K562 (cell line): ENCODE measurements at regions not wholly inside any gene's neighbourhood (a gene's known extent, or its start where the extent isn't known, plus 50 kb on each side); places are given as distances from the start of the nearest gene placed in this dataset.

Source experiments
- ATAC-seq: fragments of 200-7000 bp; cut with Tn5 transposase; 3 replicates; pipeline ENCODE4 v1.9.1; 2020; ENCODE audit warnings: moderate library complexity
- BruUV-seq: library from RNA; stranded (reverse); fragments of 400-500 nt; replicated peaks from 2 replicates; lab custom pipeline; 2021; lab: Mats Ljungman, UMichigan
- CTCF ChIA-PET: fragments of 300-600 bp; formaldehyde crosslinking; extraction: SDS; loops from one replicate; lab custom pipeline; 2021; ENCODE audit warnings: low intra/inter-chr PET ratio; lab: Yijun Ruan, JAX
- POLR2A ChIA-PET: fragments of 300-600, 350-650 bp; sonication (Branson Sonifier 250); formaldehyde crosslinking; extraction: SDS; loops from one replicate; lab custom pipeline; 2021; ENCODE audit warnings: antibody characterized with exemption, inconsistent platforms; lab: Yijun Ruan, JAX
- DNase-seq, 4 experiments: peaks; one replicate each; pipeline versions ENCODE4 v3.0.0 to v3.0.0-alpha.2; 2011 to 2018; ENCODE audit warnings: low spot score in 3 of 4, mixed read lengths in 3 of 4; ENCODE audit errors: extremely low read depth in 1 of 4
- FAIRE-seq: peaks from 2 replicates; lab custom pipeline; 2011; peaks lifted over from hg19 to GRCh38; lab: Jason Lieb, UNC
- H2AFZ ChIP-seq: 2 replicates; pipeline ENCODE4 v1.6.0; 2011; ENCODE audit warnings: low read depth, low read length, control low read depth, inconsistent platforms
- H3K27ac ChIP-seq: fragments of 200-600 bp; 3 replicates; pipeline ENCODE4 v1.8.0; 2011; ENCODE audit warnings: low read depth, mild to moderate bottlenecking, control low read depth, inconsistent platforms, low read length, moderate library complexity, mixed read lengths; ENCODE audit errors: extremely low read depth
- H3K27me3 ChIP-seq, 2 experiments: fragments of 300-600 bp in 1 of 2; 2 replicates in 1 of 2; 3 replicates in 1 of 2; pipeline versions ENCODE4 v1.6.0 to v1.8.0; 2011; ENCODE audit warnings: inconsistent platforms in 2 of 2, low read length in 2 of 2, mild to moderate bottlenecking in 1 of 2, mixed read lengths in 1 of 2, moderate library complexity in 1 of 2; ENCODE audit not compliant: control insufficient read depth in 2 of 2, insufficient read depth in 2 of 2
- H3K36me3 ChIP-seq: fragments of 300-600 bp; 3 replicates; pipeline ENCODE4 v1.8.0; 2011; ENCODE audit warnings: mild to moderate bottlenecking, low read length, inconsistent platforms; ENCODE audit not compliant: control insufficient read depth, insufficient read depth
- H3K4me1 ChIP-seq, 2 experiments: fragments of 200-600 bp in 1 of 2; replicated peaks in 1 of 2; 2 replicates in 1 of 2; 3 replicates in 1 of 2; pipeline versions ENCODE4 v1.5.1 to v1.8.0; 2011; ENCODE audit warnings: inconsistent platforms in 2 of 2, low read length in 2 of 2, mild to moderate bottlenecking in 1 of 2, mixed read lengths in 1 of 2, moderate library complexity in 1 of 2; ENCODE audit not compliant: control insufficient read depth in 2 of 2, insufficient read depth in 2 of 2
- H3K4me2 ChIP-seq: 2 replicates; pipeline ENCODE4 v1.6.1; 2011; ENCODE audit warnings: low read length, control low read depth, inconsistent platforms, mixed read lengths; ENCODE audit not compliant: insufficient read depth
- H3K4me3 ChIP-seq: fragments of 200-600 bp; sonication (generic), shearing (Covaris generic); 2 replicates; pipeline ENCODE4 v1.5.1; 2016; ENCODE audit warnings: control low read depth, inconsistent platforms
- H3K79me2 ChIP-seq: fragments of 200-600 bp; 3 replicates; pipeline ENCODE4 v1.8.0; 2011; ENCODE audit warnings: low read length, inconsistent platforms; ENCODE audit not compliant: control insufficient read depth, insufficient read depth
- H3K9ac ChIP-seq, 2 experiments: 2 replicates each; pipeline versions ENCODE4 v1.6.0 to v1.6.1; 2011; ENCODE audit warnings: low read depth in 2 of 2, low read length in 2 of 2, control low read depth in 1 of 2, inconsistent platforms in 1 of 2, mild to moderate bottlenecking in 1 of 2, mixed read lengths in 1 of 2; ENCODE audit not compliant: insufficient read depth in 1 of 2
- H3K9me1 ChIP-seq: one replicate; pipeline ENCODE4 v1.6.0; 2011; ENCODE audit warnings: inconsistent platforms, mild to moderate bottlenecking, low read length, moderate library complexity; ENCODE audit not compliant: control insufficient read depth, insufficient read depth
- H3K9me3 ChIP-seq: replicated peaks from 2 replicates; pipeline ENCODE4 v1.5.1; 2011; ENCODE audit warnings: low read depth, low read length, inconsistent platforms; ENCODE audit not compliant: control insufficient read depth, insufficient read depth
- H4K20me1 ChIP-seq: replicated peaks from 2 replicates; pipeline ENCODE4 v1.6.1; 2011; ENCODE audit warnings: low read length, inconsistent platforms, mixed read lengths; ENCODE audit not compliant: control insufficient read depth, insufficient read depth
- E2F3 ChIP-seq: fragments of 250-450 bp; sonication (Bioruptor Pico); IDR thresholded peaks from 2 replicates; pipeline ENCODE4 v1.4.0; 2020; ENCODE audit warnings: mild to moderate bottlenecking
- ETS2 ChIP-seq: IDR thresholded peaks from 2 replicates; pipeline ENCODE4 v1.6.1; 2016; ENCODE audit warnings: borderline replicate concordance, missing genetic modification characterization, mild to moderate bottlenecking, moderate library complexity, missing compliant biosample characterization; ENCODE audit not compliant: poor library complexity, severe bottlenecking
- PREB ChIP-seq: sonication (generic); formaldehyde crosslinking; IDR thresholded peaks from 2 replicates; pipeline ENCODE4 v1.8.1; 2023; ENCODE audit warnings: mild to moderate bottlenecking, missing genetic modification reagents
- ZMIZ1 ChIP-seq, 2 experiments: fragments of 150-350 bp in 1 of 2; IDR thresholded peaks; 2 replicates each; pipeline ENCODE4 v1.6.1; 2012 to 2016; ENCODE audit warnings: low read depth in 2 of 2, low read length in 2 of 2, mild to moderate bottlenecking in 1 of 2, moderate library complexity in 1 of 2
- ZNF280A ChIP-seq: fragments of 450-650 bp; IDR thresholded peaks from 2 replicates; pipeline ENCODE4 v1.6.1; 2018; ENCODE audit warnings: mild to moderate bottlenecking, low read depth; ENCODE audit not compliant: partially characterized antibody
- ZNF316 ChIP-seq: fragments of 450-650 bp; IDR thresholded peaks from 2 replicates; pipeline ENCODE4 v1.6.1; 2016
- WGBS: fragments of 100-300 bp; shearing (Covaris generic); methylation state at CpG from one replicate; pipeline ENCODE4 v1.1.6; 2016; ENCODE audit warnings: low coverage, mixed read lengths; ENCODE audit not compliant: insufficient coverage; ENCODE audit errors: missing lambda C conversion rate; 5-methylcytosine and 5-hydroxymethylcytosine counted together
- in situ Hi-C: fragments of 300-500 bp; cut with MboI; formaldehyde crosslinking; loops from 4 replicates; pipeline ENCODE4 v1.15.0; 2018; ENCODE audit warnings: inconsistent platforms, mixed read lengths
- intact Hi-C: fragments of 100-400 bp; cut with micrococcal nuclease; formaldehyde crosslinking; loops from 2 replicates; pipeline ENCODE4 v1.14.2; 2022

GRCh38 chr5:12691330-12691729 is 787.1 kb upstream of the CTNND2 start:
- H3K27ac ChIP-seq = no peak overlapping the region
- no peak overlapping the region for H2AFZ ChIP-seq
- TF ChIP-seq ZNF280A (no peak), ETS2 (tag) (no peak), ZNF316 (0 out of 2 replicates have a peak, but pooled peaks have one; percentile 18)
- no TSS peak for BruUV-seq
- ATAC-seq (no peak), FAIRE-seq (peak; percentile 60), DNase-seq (peak in 1 of 4 experiments; percentile 10)
- H4K20me1 ChIP-seq = no peaks in the 10 kb centered on the region
- no peak overlapping the region for H3K9ac ChIP-seq
- H3K79me2 ChIP-seq = no peaks in the 10 kb centered on the region
- ChIA-PET POLR2A (no interaction called here), CTCF (no interaction called here)
- no peaks in the 10 kb centered on the region for H3K4me1 ChIP-seq
- 44% methylated on average over 9 of the region's 9 CpGs for WGBS
- no peaks in the 10 kb centered on the region for H3K9me1 ChIP-seq
- H3K4me3 ChIP-seq = no peak overlapping the region
- no peaks in the 10 kb centered on the region for H3K9me3 ChIP-seq
- H3K36me3 ChIP-seq = peaks cover 2% of the 10 kb centered on the region; the same call in 2 of the 3 replicates
- in situ Hi-C loops = no loop called here
- H3K4me2 ChIP-seq = no peak overlapping the region
- H3K27me3 ChIP-seq = no peaks in the 10 kb centered on the region
- intact Hi-C loops = no loop called here

- BruUV-seq = no TSS peak
- no peak for TF ChIP-seq E2F3 (CRISPR knock-in tag)
- TF ChIP-seq ZMIZ1 (IDR thresholded peaks at IDR 0.05; ENCODE audit: low read depth in 2 of 2, low read length in 2 of 2) = no peak
- no peak for TF ChIP-seq PREB (CRISPR knock-in tag)
- Histone ChIP-seq H2AFZ (no peak overlapping the region), H3K27me3 (no peaks in the 10 kb centered on the region), H3K9ac (no peak overlapping the region), H4K20me1 (no peaks in the 10 kb centered on the region), H3K4me3 (no peak overlapping the region), H3K4me1 (no peaks in the 10 kb centered on the region), H3K9me3 (no peaks in the 10 kb centered on the region), H3K4me2 (no peak overlapping the region), H3K27ac (no peak overlapping the region), H3K9me1 (no peaks in the 10 kb centered on the region), H3K36me3 (peaks cover 2% of the 10 kb centered on the region; the same call in 2 of the 3 replicates), H3K79me2 (no peaks in the 10 kb centered on the region)
- CTCF ChIA-PET = no interaction called here
- 59% methylated on average over 2 of the region's 2 CpGs for WGBS
- FAIRE-seq = no peak
- ATAC-seq = no peak
- POLR2A ChIA-PET = no interaction called here
- intact Hi-C loops = no loop called here
- in situ Hi-C loops = no loop called here
- no peak for DNase-seq
Measured at GRCh38 chr5:12690361-12690760, 786.1 kb upstream of the CTNND2 start.
